ENCODE measurements at regions not wholly inside any gene's neighbourhood (a gene's known extent, or its start where the extent isn't known, plus 50 kb on each side); places are given as distances from the start of the nearest gene placed in this dataset.

GRCh38 chr2:220263300-220263699 is 635.9 kb downstream of the SLC4A3 start:
- Histone ChIP-seq H3F3A (ENCODE audit: control insufficient read depth, insufficient read depth) (no peaks in the 10 kb centered on the region), H3K9me2 (replicated peaks; ENCODE audit: control insufficient read depth, low read length) (no peaks in the 10 kb centered on the region), H3K9me3 (ENCODE audit: control insufficient read depth, insufficient read depth, low read length) (no peaks in the 10 kb centered on the region), H3K4me3 (ENCODE audit: low read length) (no peak overlapping the region), H3K27me3 (ENCODE audit: control insufficient read depth, low read length) (no peaks in the 10 kb centered on the region), H4K20me1 (ENCODE audit: control insufficient read depth, insufficient read depth, low read depth, low read length) (no peaks in the 10 kb centered on the region), H3K27ac (ENCODE audit: low read depth, low read length) (no peak overlapping the region), H3K4me2 (ENCODE audit: low read length) (no peak overlapping the region), H3K4me1 (ENCODE audit: control insufficient read depth, low read length) (no peaks in the 10 kb centered on the region), H3K36me3 (ENCODE audit: control insufficient read depth, low read length) (no peaks in the 10 kb centered on the region), H3K79me2 (ENCODE audit: control insufficient read depth, low read length) (no peaks in the 10 kb centered on the region)
- TF ChIP-seq, protein P1, sequence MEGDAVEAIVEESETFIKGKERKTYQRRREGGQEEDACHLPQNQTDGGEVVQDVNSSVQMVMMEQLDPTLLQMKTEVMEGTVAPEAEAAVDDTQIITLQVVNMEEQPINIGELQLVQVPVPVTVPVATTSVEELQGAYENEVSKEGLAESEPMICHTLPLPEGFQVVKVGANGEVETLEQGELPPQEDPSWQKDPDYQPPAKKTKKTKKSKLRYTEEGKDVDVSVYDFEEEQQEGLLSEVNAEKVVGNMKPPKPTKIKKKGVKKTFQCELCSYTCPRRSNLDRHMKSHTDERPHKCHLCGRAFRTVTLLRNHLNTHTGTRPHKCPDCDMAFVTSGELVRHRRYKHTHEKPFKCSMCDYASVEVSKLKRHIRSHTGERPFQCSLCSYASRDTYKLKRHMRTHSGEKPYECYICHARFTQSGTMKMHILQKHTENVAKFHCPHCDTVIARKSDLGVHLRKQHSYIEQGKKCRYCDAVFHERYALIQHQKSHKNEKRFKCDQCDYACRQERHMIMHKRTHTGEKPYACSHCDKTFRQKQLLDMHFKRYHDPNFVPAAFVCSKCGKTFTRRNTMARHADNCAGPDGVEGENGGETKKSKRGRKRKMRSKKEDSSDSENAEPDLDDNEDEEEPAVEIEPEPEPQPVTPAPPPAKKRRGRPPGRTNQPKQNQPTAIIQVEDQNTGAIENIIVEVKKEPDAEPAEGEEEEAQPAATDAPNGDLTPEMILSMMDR (IDR thresholded peaks at IDR 0.05; ENCODE audit: low read depth, low read length, poor library complexity, severe bottlenecking) = no peak
- TF ChIP-seq EZH2phosphoT487 (IDR thresholded peaks at IDR 0.05; ENCODE audit: borderline replicate concordance, low read length) = no peak

GRCh38 chr2:220269367-220269766 is 641.9 kb downstream of the SLC4A3 start:
- H3K4me3 ChIP-seq (ENCODE audit: low read length) = no peak overlapping the region
- H3K36me3 ChIP-seq (ENCODE audit: control insufficient read depth, low read length) = no peaks in the 10 kb centered on the region
- no peak overlapping the region for H3K4me2 ChIP-seq (ENCODE audit: low read length)
- H3K79me2 ChIP-seq (ENCODE audit: control insufficient read depth, low read length) = no peaks in the 10 kb centered on the region
- no peak overlapping the region for H3K27ac ChIP-seq (ENCODE audit: low read depth, low read length)
- no peaks in the 10 kb centered on the region for H3K9me2 ChIP-seq (replicated peaks; ENCODE audit: control insufficient read depth, low read length)
- no peaks in the 10 kb centered on the region for H3K27me3 ChIP-seq (ENCODE audit: control insufficient read depth, low read length)
- no peaks in the 10 kb centered on the region for H4K20me1 ChIP-seq (ENCODE audit: control insufficient read depth, insufficient read depth, low read depth, low read length)
- H3K9me3 ChIP-seq (ENCODE audit: control insufficient read depth, insufficient read depth, low read length) = no peaks in the 10 kb centered on the region
- H3K4me1 ChIP-seq (ENCODE audit: control insufficient read depth, low read length) = no peaks in the 10 kb centered on the region
- no peaks in the 10 kb centered on the region for H3F3A ChIP-seq (ENCODE audit: control insufficient read depth, insufficient read depth)
- TF ChIP-seq, protein P1 (IDR thresholded peaks at IDR 0.05; ENCODE audit: low read depth, low read length, poor library complexity, severe bottlenecking) = no peak
- TF ChIP-seq EZH2phosphoT487 (IDR thresholded peaks at IDR 0.05; ENCODE audit: borderline replicate concordance, low read length) = no peak

DNA sequence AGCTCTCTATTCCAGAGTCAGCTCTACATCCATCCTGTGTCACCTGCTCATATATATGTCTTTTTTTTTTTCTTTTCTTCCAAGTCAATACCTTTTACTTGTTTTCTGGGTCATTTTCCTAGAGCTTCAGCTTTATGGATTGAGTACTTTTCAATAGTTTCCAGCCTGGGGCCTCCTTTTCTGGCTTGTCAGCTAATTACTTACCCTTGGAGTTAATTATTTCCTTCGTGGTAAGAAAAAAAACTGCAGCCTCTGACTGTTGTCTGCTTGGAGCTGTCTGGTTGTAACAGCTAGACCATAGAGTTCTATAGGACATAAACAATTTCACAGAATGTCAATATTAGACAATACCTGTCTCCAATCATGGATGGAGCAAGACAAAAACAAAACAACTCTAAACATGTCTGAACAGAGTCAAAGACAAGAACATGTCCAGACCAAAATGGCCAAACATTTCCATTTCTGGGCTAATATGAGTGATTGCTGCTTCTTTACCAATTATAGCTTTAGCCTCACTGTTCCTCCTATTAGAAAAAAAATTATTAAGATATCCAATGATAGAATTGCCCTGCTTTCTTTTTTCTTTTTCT is 643.1 kb downstream of the SLC4A3 start:
- TF ChIP-seq, protein P1 (IDR thresholded peaks at IDR 0.05; ENCODE audit: low read depth, low read length, poor library complexity, severe bottlenecking) = no peak
- TF ChIP-seq EZH2phosphoT487 (IDR thresholded peaks at IDR 0.05; ENCODE audit: borderline replicate concordance, low read length) = no peak
- Histone ChIP-seq H3K9me2 (replicated peaks; ENCODE audit: control insufficient read depth, low read length) (no peaks in the 10 kb centered on the region), H3K4me2 (ENCODE audit: low read length) (no peak overlapping the region), H3K9me3 (ENCODE audit: control insufficient read depth, insufficient read depth, low read length) (no peaks in the 10 kb centered on the region), H4K20me1 (ENCODE audit: control insufficient read depth, insufficient read depth, low read depth, low read length) (no peaks in the 10 kb centered on the region), H3K4me3 (ENCODE audit: low read length) (no peak overlapping the region), H3F3A (ENCODE audit: control insufficient read depth, insufficient read depth) (no peaks in the 10 kb centered on the region), H3K79me2 (ENCODE audit: control insufficient read depth, low read length) (no peaks in the 10 kb centered on the region), H3K27me3 (ENCODE audit: control insufficient read depth, low read length) (no peaks in the 10 kb centered on the region), H3K27ac (ENCODE audit: low read depth, low read length) (no peak overlapping the region), H3K4me1 (ENCODE audit: control insufficient read depth, low read length) (no peaks in the 10 kb centered on the region), H3K36me3 (ENCODE audit: control insufficient read depth, low read length) (no peaks in the 10 kb centered on the region)
